ENCODE measurements at regions not wholly inside any gene's neighbourhood (a gene's known extent, or its start where the extent isn't known, plus 50 kb on each side); places are given as distances from the start of the nearest gene placed in this dataset.

DNA sequence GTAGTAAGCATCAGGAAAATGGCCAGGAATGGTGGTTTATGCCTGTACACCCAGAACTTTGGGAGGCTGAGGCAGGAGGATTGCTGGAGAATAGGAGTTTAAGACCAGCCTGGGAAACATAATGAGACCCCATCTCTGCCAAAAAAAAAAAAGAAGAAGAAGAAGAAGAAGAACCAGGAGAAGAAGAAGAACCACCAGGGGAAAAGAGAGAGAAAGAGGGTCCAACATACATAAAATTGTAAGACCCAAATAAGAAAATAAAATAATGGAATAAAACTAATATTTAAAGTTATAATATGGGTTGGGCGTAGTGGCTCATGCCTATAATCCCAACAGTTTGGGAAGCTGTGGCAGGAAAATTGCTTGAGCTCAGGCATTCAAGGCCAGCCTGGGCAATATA is 408.4 kb downstream of the ZFHX3 start:
- TF ChIP-seq, protein P1, sequence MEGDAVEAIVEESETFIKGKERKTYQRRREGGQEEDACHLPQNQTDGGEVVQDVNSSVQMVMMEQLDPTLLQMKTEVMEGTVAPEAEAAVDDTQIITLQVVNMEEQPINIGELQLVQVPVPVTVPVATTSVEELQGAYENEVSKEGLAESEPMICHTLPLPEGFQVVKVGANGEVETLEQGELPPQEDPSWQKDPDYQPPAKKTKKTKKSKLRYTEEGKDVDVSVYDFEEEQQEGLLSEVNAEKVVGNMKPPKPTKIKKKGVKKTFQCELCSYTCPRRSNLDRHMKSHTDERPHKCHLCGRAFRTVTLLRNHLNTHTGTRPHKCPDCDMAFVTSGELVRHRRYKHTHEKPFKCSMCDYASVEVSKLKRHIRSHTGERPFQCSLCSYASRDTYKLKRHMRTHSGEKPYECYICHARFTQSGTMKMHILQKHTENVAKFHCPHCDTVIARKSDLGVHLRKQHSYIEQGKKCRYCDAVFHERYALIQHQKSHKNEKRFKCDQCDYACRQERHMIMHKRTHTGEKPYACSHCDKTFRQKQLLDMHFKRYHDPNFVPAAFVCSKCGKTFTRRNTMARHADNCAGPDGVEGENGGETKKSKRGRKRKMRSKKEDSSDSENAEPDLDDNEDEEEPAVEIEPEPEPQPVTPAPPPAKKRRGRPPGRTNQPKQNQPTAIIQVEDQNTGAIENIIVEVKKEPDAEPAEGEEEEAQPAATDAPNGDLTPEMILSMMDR (IDR thresholded peaks at IDR 0.05), result no peak
- TF ChIP-seq POLR2A (IDR thresholded peaks at IDR 0.05), result no peak
